GM12891 (cell line): ENCODE measurements at regions not wholly inside any gene's neighbourhood (a gene's known extent, or its start where the extent isn't known, plus 50 kb on each side); places are given as distances from the start of the nearest gene placed in this dataset.

ENCODE experiments used
- PAX5 ChIP-seq: IDR thresholded peaks from 2 replicates; pipeline ENCODE4 v1.6.1; 2011; ENCODE audit warnings: low read length, moderate library complexity, mild to moderate bottlenecking; ENCODE audit not compliant: insufficient read depth, severe bottlenecking
- POLR2AphosphoS5 ChIP-seq: IDR thresholded peaks from 2 replicates; pipeline ENCODE4 v1.6.1; 2011; ENCODE audit warnings: low read depth, low read length, control low read depth
- POU2F2 ChIP-seq: IDR thresholded peaks from 2 replicates; pipeline ENCODE4 v1.6.1; 2011; ENCODE audit warnings: low read depth, mild to moderate bottlenecking, control low read depth, low read length, moderate library complexity
- SPI1 ChIP-seq: IDR thresholded peaks from 2 replicates; pipeline ENCODE4 v1.6.1; 2011; ENCODE audit warnings: low read depth, low read length, control low read depth
- TAF1 ChIP-seq: IDR thresholded peaks from 2 replicates; pipeline ENCODE4 v1.6.1; 2011; ENCODE audit warnings: low read depth, low read length, control low read depth

- no peak for TF ChIP-seq SPI1
- no peak for TF ChIP-seq POLR2AphosphoS5
- no peak for TF ChIP-seq PAX5
- TF ChIP-seq POU2F2, result no peak
- TF ChIP-seq TAF1, result no peak
Observed at GRCh38 chr18:10239103-10239502, 215.3 kb upstream of the APCDD1 start.
